SK-N-SH (cell line): ENCODE measurements at regions not wholly inside any gene's neighbourhood (a gene's known extent, or its start where the extent isn't known, plus 50 kb on each side); places are given as distances from the start of the nearest gene placed in this dataset.

Experiments
- CTCF ChIA-PET: fragments of 300-600, 350-600 bp; formaldehyde crosslinking; extraction: SDS; loops from one replicate; lab custom pipeline; 2021; lab: Yijun Ruan, JAX
- POLR2A ChIA-PET: fragments of 350-600 bp; sonication (Branson Sonifier 250); formaldehyde crosslinking; extraction: SDS; loops from one replicate; lab custom pipeline; 2020; ENCODE audit warnings: antibody characterized with exemption, inconsistent platforms; lab: Yijun Ruan, JAX
- DNase-seq: peaks from one replicate; pipeline ENCODE4 v3.0.0; 2012
- H2AFZ ChIP-seq: fragments of 200-600 bp; sonication (generic); 2 replicates; pipeline ENCODE4 v1.8.1; 2016; ENCODE audit warnings: antibody characterized with exemption, mild to moderate bottlenecking, low read depth
- H3F3A ChIP-seq: fragments of 200-600 bp; sonication (generic); replicated peaks from 2 replicates; pipeline ENCODE3; 2016; ENCODE audit warnings: antibody characterized with exemption, mild to moderate bottlenecking; ENCODE audit not compliant: insufficient read depth
- H3K27ac ChIP-seq, 2 experiments: fragments of 200-500 bp in 1 of 2; fragments of 200-600 bp in 1 of 2; sonication (Bioruptor generic) in 1 of 2; sonication (generic), shearing (Covaris generic) in 1 of 2; 2 replicates each; pipeline versions ENCODE4 v1.5.1 to v1.6.1; 2014 to 2016; ENCODE audit warnings: low read depth in 2 of 2, inconsistent platforms in 1 of 2, low read length in 1 of 2, mild to moderate bottlenecking in 1 of 2, mixed read lengths in 1 of 2
- H3K27me3 ChIP-seq: fragments of 200-600 bp; sonication (generic), shearing (Covaris generic); 2 replicates; pipeline ENCODE4 v1.6.1; 2016; ENCODE audit warnings: mixed run types; ENCODE audit not compliant: insufficient read depth
- H3K36me3 ChIP-seq, 2 experiments: fragments of 200-500 bp in 1 of 2; fragments of 200-600 bp in 1 of 2; sonication (Bioruptor generic) in 1 of 2; sonication (generic) in 1 of 2; replicated peaks in 1 of 2; 2 replicates each; pipeline versions ENCODE3 to v1.5.1; 2014 to 2016; ENCODE audit warnings: low read length in 1 of 2, mild to moderate bottlenecking in 1 of 2; ENCODE audit not compliant: insufficient read depth in 2 of 2, control insufficient read depth in 1 of 2
- H3K4me1 ChIP-seq, 2 experiments: fragments of 200-500 bp in 1 of 2; fragments of 200-600 bp in 1 of 2; sonication (Bioruptor generic) in 1 of 2; sonication (generic), shearing (Covaris generic) in 1 of 2; 2 replicates each; pipeline versions ENCODE4 v1.5.1 to v1.6.1; 2014 to 2016; ENCODE audit warnings: low read depth in 1 of 2, low read length in 1 of 2, mixed run types in 1 of 2; ENCODE audit not compliant: insufficient read depth in 2 of 2, control insufficient read depth in 1 of 2
- H3K4me2 ChIP-seq: fragments of 200-600 bp; sonication (generic), shearing (Covaris generic); 2 replicates; pipeline ENCODE4 v1.6.1; 2017; ENCODE audit warnings: mixed run types
- H3K4me3 ChIP-seq, 2 experiments: fragments of 200-500 bp in 1 of 2; fragments of 200-600 bp in 1 of 2; sonication (Bioruptor generic) in 1 of 2; sonication (generic), shearing (Covaris generic) in 1 of 2; 2 replicates each; pipeline versions ENCODE4 v1.5.1 to v1.8.1; 2014 to 2016; ENCODE audit warnings: low read depth in 2 of 2, inconsistent platforms in 1 of 2, low read length in 1 of 2, mild to moderate bottlenecking in 1 of 2, mixed read lengths in 1 of 2, moderate library complexity in 1 of 2
- H3K79me2 ChIP-seq: fragments of 200-600 bp; sonication (generic); 2 replicates; pipeline ENCODE4 v1.8.1; 2017; ENCODE audit warnings: mild to moderate bottlenecking; ENCODE audit not compliant: insufficient read depth
- H3K9ac ChIP-seq: fragments of 200-600 bp; sonication (generic); 2 replicates; pipeline ENCODE4 v1.6.1; 2017; ENCODE audit warnings: mixed run types
- H3K9me2 ChIP-seq: fragments of 200-600 bp; sonication (generic); 2 replicates; pipeline ENCODE4 v1.6.1; 2017; ENCODE audit warnings: mixed run types
- H3K9me3 ChIP-seq: fragments of 200-600 bp; sonication (generic); 2 replicates; pipeline ENCODE4 v1.6.1; 2017; ENCODE audit warnings: mixed run types, mild to moderate bottlenecking, moderate library complexity
- H4K20me1 ChIP-seq: fragments of 200-600 bp; sonication (generic); 2 replicates; pipeline ENCODE4 v1.6.1; 2017; ENCODE audit warnings: mild to moderate bottlenecking, mixed run types; ENCODE audit not compliant: insufficient read depth
- CHD2 ChIP-seq: fragments of 150-350 bp; IDR thresholded peaks from 2 replicates; pipeline ENCODE4 v1.6.1; 2018; ENCODE audit warnings: low read length; ENCODE audit not compliant: partially characterized antibody
- FOSL2 ChIP-seq: IDR thresholded peaks from 2 replicates; pipeline ENCODE4 v1.4.0; 2012; ENCODE audit warnings: low read depth, mild to moderate bottlenecking, moderate library complexity, borderline replicate concordance
- FOXJ3 ChIP-seq: sonication (generic); formaldehyde crosslinking; IDR thresholded peaks from 2 replicates; pipeline ENCODE4 v1.5.1; 2020; ENCODE audit warnings: mild to moderate bottlenecking, missing genetic modification reagents
- GABPA ChIP-seq: IDR thresholded peaks from 2 replicates; pipeline ENCODE4 v1.4.0; 2012; ENCODE audit warnings: low read depth, mild to moderate bottlenecking
- GATA2 ChIP-seq: sonication (generic); formaldehyde crosslinking; IDR thresholded peaks from 2 replicates; pipeline ENCODE4 v1.5.0; 2020; ENCODE audit warnings: mild to moderate bottlenecking, missing genetic modification reagents
- MXI1 ChIP-seq: IDR thresholded peaks from 2 replicates; pipeline ENCODE4 v1.6.1; 2012; ENCODE audit warnings: mild to moderate bottlenecking, low read depth, low read length, improper control_type of control experiment
- NRF1 ChIP-seq: IDR thresholded peaks from 2 replicates; pipeline ENCODE4 v1.6.1; 2012; ENCODE audit warnings: low read depth, mild to moderate bottlenecking, low read length
- RAD21 ChIP-seq: IDR thresholded peaks from 2 replicates; pipeline ENCODE4 v1.6.1; 2012; ENCODE audit warnings: mild to moderate bottlenecking, low read length
- REST ChIP-seq: IDR thresholded peaks from 2 replicates; pipeline ENCODE4 v1.6.1; 2012; ENCODE audit warnings: mild to moderate bottlenecking, low read depth, low read length, moderate library complexity
- RFX5 ChIP-seq: IDR thresholded peaks from 2 replicates; pipeline ENCODE4 v1.6.1; 2012; ENCODE audit warnings: mild to moderate bottlenecking, improper control_type of control experiment, low read length
- RXRA ChIP-seq: IDR thresholded peaks from 2 replicates; pipeline ENCODE4 v1.4.0; 2012; ENCODE audit warnings: low read depth, mild to moderate bottlenecking, borderline replicate concordance
- SIN3A ChIP-seq: IDR thresholded peaks from 2 replicates; pipeline ENCODE4 v1.6.1; 2012; ENCODE audit warnings: low read depth, mild to moderate bottlenecking, low read length, moderate library complexity, borderline replicate concordance
- SMC3 ChIP-seq: IDR thresholded peaks from 2 replicates; pipeline ENCODE4 v1.6.1; 2012; ENCODE audit warnings: low read depth, low read length, improper control_type of control experiment
- TCF12 ChIP-seq: IDR thresholded peaks from 2 replicates; pipeline ENCODE4 v1.4.0; 2012
- USF1 ChIP-seq: IDR thresholded peaks from 2 replicates; pipeline ENCODE4 v1.4.0; 2012; ENCODE audit warnings: low read depth, borderline replicate concordance
- WGBS: methylation state at CpG from one replicate; pipeline ENCODE4 v1.1.6; 2017; ENCODE audit warnings: low lambda C conversion rate; 5-methylcytosine and 5-hydroxymethylcytosine counted together
- TF ChIP-seq, protein P1 (sequence below): fragments of 150-350 bp; IDR thresholded peaks from 2 replicates; pipeline ENCODE4 v1.6.1; 2016; ENCODE audit warnings: mild to moderate bottlenecking, low read depth, low read length
- TF ChIP-seq, protein P2 (sequence below): IDR thresholded peaks from 2 replicates; pipeline ENCODE4 v1.4.0; 2012; ENCODE audit warnings: low read depth

- no peaks in the 10 kb centered on the region for H3K9me2 ChIP-seq
- H3K9me3 ChIP-seq, result no peaks in the 10 kb centered on the region
- WGBS, result 0% methylated on average over 1 of the region's 1 CpG
- DNase-seq, result no peak
- no peak overlapping the region for H3K4me3 ChIP-seq
- H3K27me3 ChIP-seq, result no peaks in the 10 kb centered on the region
- H3K36me3 ChIP-seq, result no peaks in the 10 kb centered on the region
- H3K27ac ChIP-seq, result no peak overlapping the region
- H2AFZ ChIP-seq, result no peak overlapping the region
- no peaks in the 10 kb centered on the region for H4K20me1 ChIP-seq
- no peak overlapping the region for H3K4me2 ChIP-seq
- POLR2A ChIA-PET, result no interaction called here
- no peaks in the 10 kb centered on the region for H3K4me1 ChIP-seq
- TF ChIP-seq SMC3 (no peak), REST (no peak), USF1 (no peak), TCF12 (no peak), GABPA (no peak), FOSL2 (no peak)
- TF ChIP-seq, protein P1, sequence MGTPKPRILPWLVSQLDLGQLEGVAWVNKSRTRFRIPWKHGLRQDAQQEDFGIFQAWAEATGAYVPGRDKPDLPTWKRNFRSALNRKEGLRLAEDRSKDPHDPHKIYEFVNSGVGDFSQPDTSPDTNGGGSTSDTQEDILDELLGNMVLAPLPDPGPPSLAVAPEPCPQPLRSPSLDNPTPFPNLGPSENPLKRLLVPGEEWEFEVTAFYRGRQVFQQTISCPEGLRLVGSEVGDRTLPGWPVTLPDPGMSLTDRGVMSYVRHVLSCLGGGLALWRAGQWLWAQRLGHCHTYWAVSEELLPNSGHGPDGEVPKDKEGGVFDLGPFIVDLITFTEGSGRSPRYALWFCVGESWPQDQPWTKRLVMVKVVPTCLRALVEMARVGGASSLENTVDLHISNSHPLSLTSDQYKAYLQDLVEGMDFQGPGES, result no peak
- TF ChIP-seq, protein P2, sequence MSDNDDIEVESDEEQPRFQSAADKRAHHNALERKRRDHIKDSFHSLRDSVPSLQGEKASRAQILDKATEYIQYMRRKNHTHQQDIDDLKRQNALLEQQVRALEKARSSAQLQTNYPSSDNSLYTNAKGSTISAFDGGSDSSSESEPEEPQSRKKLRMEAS, result no peak
- CTCF ChIA-PET, result no interaction called here
- H3K79me2 ChIP-seq, result no peaks in the 10 kb centered on the region
- no peak overlapping the region for H3K9ac ChIP-seq
- H3F3A ChIP-seq, result no peaks in the 10 kb centered on the region
Measured at GRCh38 chr4:59728496-59728895, 1471.6 kb upstream of the ADGRL3 start.

DNA sequence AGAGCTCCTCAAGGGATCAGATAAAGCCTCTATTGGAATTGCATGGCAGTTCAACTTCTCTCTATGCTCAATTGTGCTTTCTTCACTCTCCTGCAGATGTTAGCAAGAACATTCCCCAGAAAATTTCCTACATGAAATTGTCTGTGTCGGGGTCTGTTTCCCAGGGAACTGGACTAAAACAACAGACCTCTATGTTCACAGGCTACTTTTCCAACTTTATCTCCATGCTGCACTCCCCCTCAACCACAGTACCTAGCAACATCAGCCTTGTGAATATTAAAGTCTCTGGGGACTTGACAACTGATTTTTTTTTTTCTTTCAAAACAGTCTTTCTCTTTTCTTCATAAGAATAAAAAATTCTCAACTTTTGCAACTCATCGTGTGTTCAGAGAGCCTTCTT lies 1470.8 kb upstream of the ADGRL3 start:
- H3K4me3 ChIP-seq, result no peak overlapping the region
- ChIA-PET CTCF (no interaction called here), POLR2A (no interaction called here)
- H3K9me3 ChIP-seq, result no peaks in the 10 kb centered on the region
- no peaks in the 10 kb centered on the region for H3K4me1 ChIP-seq
- no peaks in the 10 kb centered on the region for H3K9me2 ChIP-seq
- no peaks in the 10 kb centered on the region for H3K79me2 ChIP-seq
- no peak overlapping the region for H2AFZ ChIP-seq
- H3K9ac ChIP-seq, result no peak overlapping the region
- H3K36me3 ChIP-seq, result no peaks in the 10 kb centered on the region
- no peak for DNase-seq
- no peaks in the 10 kb centered on the region for H3F3A ChIP-seq
- H3K27ac ChIP-seq, result no peak overlapping the region
- H3K4me2 ChIP-seq, result no peak overlapping the region
- no peaks in the 10 kb centered on the region for H4K20me1 ChIP-seq
- H3K27me3 ChIP-seq, result no peaks in the 10 kb centered on the region
- WGBS, result 10% methylated on average over 2 of the region's 2 CpGs
- TF ChIP-seq NRF1, result no peak
- no peak for TF ChIP-seq SIN3A
- TF ChIP-seq CHD2, result no peak
- TF ChIP-seq, protein P1, result no peak
- no peak for TF ChIP-seq RAD21
- no peak for TF ChIP-seq MXI1
- TF ChIP-seq REST, result no peak
- no peak for TF ChIP-seq RXRA
- no peak for TF ChIP-seq RFX5
- no peak for TF ChIP-seq GATA2 (CRISPR knock-in tag)
- TF ChIP-seq FOXJ3 (CRISPR knock-in tag), result no peak
- TF ChIP-seq, protein P2, result no peak
